GM18502 (cell line): ENCODE measurements at regions not wholly inside any gene's neighbourhood (a gene's known extent, or its start where the extent isn't known, plus 50 kb on each side); places are given as distances from the start of the nearest gene placed in this dataset.

Source experiments
- ATAC-seq: cut with Tn5 transposase; IDR thresholded peaks from one replicate; pipeline ENCODE4 v1.9.1; 2021; ENCODE audit warnings: mild to moderate bottlenecking; ENCODE audit not compliant: unreplicated experiment, poor library complexity

DNA sequence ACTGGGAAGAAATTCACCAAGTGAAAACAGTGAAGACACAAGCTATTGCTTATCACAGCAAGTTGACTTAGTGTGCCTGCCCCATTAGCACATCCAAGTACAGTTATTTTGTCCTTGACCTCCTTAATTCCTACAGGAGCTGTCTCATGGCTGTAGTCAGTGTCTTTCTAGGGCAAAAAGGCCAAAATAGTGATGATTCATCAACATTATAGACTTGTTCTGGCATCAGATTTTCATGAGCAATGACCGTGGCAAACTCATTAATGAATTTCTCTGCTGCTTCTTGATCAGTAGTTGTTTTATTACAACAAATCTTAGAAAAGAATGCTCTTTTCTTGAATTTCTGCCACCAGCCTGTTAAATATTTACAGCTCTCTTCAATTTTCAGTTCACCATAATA, 1169.3 kb upstream of the DDX18 start:
- no peak for ATAC-seq

DNA sequence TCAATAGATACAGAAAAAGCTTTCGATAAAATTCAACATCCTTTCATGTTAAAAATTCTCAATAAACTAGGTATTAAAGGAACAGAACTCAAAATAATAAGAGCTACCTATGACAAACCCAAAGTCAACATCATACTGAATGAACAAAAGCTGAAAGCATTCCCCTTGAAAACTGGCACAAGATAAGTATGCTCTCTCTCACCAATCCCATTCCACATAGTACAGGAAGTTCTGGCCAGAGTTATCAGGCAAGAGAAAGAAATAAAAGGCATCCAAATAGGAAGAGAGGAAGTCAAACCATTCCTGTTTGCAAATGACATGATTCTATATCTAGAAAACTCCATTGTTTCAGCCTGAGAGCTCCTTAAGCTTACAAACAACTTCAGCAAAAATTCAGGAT, 1145.8 kb upstream of the DDX18 start:
- ATAC-seq, result no peak

DNA sequence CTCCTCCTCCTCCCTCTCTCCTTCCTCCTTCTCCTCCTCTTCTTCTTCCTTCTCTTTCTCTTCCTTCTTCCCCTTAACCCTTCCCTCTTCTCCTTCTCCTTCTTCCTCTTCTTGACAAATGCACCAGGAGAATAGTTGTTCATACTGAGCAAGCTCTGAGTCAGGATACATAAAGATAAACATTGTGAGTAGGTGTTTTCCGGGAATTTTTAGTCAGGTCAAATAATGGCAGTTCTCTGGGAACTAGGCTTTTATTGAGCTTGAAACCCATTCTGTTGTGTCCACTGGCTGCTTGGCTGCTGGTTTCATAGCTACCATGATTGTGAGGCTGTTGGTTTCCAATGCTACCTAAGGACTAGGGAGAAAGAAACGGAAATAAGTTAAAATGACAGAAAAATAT, 1144.7 kb upstream of the DDX18 start:
- ATAC-seq, result no peak

DNA sequence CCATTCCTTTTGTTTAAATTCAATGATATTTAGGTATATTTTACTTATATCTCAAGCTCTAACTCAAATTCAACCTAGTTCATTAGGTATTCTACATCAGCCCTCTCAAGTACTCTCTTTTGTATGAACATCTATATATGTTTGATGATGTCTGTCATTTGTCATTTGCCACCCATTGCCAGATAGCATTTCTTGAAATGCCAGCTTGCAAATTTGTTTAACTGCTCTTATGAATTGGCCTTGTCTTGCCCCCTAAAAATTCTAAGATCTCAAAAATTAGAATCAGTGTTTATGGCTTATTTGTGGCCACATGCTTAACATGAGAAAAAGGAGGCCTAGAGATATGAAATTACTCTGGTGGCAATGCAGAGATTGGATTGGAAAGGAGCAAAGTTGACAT, 1140.3 kb upstream of the DDX18 start:
- no peak for ATAC-seq

DNA sequence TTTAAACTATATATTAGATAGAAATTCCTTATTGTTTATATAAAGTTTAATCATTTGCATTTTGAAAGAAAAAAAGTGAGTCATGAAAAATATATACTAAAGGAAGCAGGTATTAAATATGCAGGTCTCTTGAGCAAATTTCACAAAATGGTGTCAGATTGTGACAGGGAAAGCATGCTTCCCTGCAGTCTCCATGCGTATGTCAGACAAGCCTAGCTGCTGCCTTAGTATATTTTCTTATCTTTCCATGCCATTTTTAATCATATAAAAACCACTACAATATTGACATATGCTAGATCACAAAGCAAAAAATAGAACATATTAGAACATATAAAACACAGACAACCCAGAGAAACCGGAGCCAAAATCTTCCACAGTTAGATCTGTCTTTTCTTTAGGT, 1137.7 kb upstream of the DDX18 start:
- no peak for ATAC-seq

DNA sequence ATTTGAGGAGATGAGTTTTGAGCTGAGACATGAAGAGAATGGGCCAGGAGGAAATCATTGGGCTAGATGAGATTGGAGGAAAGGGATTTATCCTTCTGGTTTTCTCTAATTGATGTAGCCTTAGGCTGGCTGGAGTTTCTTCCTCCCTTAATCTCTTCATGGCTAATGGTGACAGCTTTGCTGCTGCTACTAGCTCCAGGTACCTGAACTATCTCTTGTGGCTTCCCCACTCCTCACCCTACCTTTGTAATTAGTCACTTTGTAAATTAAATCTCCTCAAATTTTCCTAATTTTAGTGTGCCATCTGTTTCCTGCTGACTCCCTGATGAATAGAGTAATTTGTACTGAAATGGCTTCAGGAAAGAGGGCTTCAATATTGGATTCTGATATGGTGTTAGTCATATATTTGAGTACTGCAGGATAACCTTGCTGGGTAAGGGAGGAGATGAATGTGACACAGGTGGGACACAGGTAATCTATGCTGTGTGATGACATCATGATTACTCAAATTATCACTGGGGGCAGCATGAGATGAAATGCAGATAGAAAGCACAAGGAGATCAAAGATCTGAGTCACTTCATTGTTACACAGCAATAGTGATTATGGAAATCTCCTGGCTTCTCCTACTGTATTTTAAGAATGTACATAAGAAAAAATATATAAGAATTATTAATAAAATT, 1134.1 kb upstream of the DDX18 start:
- ATAC-seq, result no peak

DNA sequence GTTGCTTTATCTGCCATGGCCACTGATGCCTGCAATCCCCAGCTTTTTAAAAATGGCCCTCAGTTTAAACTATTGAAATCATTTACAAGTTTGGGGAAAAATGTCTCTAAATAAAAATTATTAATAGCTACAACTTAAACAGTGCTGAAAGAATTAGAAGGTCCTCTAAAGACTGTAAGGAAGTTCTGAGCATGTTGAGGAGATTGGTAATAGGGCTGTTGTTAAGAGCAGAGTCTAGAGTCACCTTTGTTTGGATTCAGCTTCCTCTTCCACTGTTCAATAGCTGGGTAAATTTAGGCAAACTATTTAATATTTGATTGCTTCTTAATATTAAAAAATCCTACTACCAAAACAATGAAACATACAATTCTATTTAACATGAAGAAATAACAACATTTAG, 1127.1 kb upstream of the DDX18 start:
- no peak for ATAC-seq

DNA sequence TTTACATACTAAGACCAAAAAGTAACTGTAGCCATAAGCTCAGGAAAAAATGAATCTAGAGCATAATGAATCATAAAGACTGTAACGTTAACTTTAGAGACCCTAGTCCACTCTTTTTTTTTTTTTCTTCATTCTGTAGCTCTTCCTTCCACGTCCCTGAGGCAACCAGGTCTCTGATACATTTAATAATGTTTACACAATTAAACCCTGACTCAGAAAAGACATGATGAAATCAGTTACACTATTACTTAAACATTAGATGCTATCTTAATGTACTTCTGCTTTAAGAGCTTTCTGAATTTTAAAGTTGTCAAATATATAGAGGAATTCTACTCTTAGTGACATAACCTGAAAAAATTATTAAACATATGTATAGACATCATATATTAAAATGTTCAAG, 1121.5 kb upstream of the DDX18 start:
- ATAC-seq, result no peak

DNA sequence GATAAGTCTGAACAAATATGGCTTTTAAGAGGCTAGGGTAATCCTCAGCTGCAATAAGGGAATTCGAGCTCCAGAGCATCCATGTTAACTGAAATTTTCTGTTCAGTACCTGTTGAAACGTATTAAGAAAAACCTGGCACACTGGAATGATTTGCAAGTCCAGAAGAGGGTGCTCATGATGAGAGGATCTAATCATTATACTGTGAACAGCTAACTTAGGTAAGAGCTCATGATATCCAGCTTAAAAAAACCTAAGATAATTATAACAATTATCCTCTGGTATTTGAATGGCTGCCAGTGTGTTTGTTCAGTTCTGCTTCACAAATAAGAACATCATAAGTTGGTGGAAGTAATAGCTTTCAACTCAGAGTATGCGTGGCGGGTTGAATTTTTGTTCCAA, 1118.3 kb upstream of the DDX18 start:
- ATAC-seq, result no peak

DNA sequence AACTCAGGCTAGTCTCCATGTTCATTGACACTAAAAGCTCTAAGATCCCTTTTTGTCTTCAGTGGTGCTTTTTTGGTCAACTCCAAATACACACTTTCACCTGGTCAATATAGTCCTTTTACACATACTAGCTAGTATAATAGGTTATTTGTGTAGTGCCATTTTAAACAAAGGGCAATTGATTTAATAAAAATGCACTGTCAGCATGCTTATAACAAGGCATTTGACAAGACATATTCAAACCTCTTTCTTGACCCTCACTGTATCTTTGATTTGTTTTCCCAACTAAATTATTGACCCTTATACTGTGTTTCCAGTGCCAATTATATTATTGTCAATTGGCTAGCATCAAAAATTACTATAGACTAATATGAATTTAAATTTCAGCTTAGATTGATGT, 1117.6 kb upstream of the DDX18 start:
- ATAC-seq, result no peak

DNA sequence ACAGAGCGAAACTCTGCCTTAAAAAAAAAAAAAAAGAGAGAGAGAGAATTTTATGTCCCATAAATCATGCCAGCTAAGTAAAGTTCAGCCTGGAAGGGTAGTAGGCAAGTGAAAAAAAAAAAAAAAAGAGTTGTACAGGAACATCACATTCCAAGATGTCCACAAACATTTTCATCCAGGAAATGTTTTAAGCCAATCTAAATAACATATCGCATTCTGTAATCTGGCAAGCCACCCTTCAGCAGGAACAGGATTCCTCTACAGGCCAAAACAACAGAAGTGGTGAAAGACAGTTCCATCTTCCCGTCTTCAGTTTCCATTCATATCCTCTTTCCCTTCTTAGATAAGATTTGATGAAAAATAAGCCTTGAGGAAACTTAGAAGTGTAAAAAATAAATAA, 1108.1 kb upstream of the DDX18 start:
- ATAC-seq, result no peak

DNA sequence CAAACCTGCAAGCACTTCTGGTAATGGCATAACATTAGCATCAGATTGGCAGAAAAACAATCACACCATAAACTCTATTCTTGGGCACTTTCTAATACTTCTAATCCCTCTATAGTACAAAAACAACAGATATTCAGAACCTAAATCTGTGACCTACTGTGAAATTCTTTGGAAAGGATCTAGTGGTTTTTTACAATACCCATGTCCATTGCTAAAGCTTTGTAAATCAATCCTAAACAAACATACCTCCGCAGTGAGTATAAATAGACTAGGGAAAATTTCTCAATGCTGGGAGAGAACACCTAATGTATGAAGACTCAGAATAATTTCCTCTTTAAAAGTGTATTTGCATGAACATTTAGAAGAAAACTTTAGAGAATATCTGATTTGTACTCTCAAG, 1098.5 kb upstream of the DDX18 start:
- ATAC-seq, result no peak

DNA sequence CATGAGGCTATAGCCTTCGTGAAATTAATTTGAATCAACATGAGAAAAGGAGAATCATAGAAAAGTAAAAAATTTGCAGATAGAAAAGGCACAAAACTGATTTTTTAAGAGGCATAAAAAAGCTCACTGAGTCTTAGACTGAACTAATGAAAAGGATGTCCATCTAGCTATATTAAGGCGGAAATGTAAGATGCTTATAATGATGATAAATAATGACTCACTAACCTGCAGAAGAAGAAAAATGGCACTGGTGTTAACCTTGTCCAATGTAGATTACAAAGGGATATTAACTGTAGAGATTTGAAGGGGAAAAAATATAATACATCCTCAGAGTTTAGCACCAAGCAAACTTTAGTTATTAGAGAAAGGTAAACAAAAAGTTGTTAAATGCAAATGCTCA, 1098.0 kb upstream of the DDX18 start:
- ATAC-seq, result no peak

DNA sequence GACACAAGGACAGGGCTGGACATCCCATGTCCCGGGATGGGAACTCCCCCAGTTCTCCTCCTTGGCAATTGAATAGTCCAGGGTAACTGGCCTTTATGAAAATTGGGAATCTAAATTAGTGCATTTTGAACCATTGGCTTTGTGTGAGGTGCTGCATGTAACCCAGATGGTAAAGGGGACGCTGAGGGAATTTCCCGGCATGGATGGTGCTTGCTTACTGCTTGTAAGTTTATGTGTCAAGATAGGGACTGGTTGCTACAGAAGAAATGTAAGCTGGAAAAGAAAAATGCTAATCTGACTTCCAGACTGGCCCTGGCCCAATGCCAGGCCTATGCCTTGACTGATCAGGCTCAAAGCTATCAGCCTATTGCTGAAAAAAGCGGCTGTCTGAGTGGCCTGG, 1096.7 kb upstream of the DDX18 start:
- no peak for ATAC-seq

DNA sequence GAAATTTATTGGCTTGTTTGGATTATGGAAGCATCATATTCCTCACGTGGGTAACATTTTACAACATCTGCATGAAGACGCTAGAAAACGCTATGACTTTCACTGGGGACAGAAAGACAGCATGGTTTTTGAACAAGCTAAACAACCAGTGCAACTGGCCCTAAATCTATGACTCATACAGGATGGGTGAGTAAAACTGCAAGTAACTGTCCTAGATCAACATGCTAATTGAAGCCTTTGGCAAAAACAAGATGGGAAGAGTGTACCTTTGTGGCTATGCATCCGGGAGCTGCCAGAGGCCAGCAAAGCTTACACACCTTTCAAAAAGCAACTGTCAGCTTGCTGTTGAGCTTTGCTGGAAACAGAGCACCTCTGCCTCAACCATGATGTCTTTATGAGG, 1096.0 kb upstream of the DDX18 start:
- no peak for ATAC-seq

DNA sequence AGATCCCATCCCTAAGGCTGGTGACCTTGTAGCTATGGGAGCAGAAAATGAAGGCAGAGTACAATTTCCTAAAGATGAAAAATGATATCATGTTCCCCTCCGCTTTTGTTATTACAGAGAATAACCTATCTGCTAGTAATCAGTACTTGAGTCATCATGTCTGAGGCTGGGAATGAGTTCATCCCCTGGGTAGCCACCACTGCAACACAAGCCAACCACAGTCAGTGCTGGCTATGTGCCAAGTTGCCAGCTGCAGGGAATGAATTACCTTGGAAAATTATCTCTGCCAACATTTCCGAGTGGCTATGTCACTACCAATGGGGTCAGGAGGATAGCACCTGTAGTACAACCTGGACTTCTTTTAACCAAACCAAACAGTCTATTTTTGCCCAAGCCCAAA, 1094.7 kb upstream of the DDX18 start:
- no peak for ATAC-seq

DNA sequence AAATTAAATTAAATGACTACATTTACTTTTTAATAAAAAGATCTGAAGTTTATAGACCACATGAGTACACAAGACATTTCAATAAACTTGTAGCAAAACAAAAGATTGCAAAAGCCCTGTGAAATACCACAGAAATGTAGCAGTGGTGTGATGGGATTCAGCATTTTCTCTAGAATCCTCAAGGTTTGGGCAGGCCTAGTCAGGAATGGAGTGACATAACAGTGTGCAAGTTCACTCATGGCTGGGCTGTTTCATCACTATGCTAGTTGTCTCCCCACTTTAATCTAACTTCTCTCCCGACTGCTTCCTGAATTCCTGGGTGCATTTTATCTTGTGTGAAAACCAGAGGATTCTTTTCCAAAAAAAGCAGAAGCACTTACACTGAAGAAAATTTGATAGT, 1089.9 kb upstream of the DDX18 start:
- no peak for ATAC-seq

DNA sequence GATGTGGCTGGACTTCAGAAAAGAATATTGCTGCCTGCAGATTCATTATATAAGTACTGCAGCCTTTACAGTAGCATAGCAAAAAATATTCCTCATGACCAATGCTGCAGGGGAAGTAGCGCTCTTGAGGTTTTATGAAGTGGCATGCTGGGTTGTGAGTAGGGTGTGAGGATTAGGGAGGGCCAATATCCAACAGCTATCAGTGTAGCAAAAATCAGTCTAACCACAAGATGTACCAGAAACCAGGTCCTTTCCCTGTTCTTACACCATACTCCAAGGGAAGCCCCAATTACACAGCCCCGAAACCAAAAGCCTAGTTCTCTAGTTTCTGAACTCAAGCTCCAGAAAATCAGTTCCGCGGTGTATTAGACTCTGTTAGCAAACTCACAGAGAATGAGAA, 1082.2 kb upstream of the DDX18 start:
- no peak for ATAC-seq

DNA sequence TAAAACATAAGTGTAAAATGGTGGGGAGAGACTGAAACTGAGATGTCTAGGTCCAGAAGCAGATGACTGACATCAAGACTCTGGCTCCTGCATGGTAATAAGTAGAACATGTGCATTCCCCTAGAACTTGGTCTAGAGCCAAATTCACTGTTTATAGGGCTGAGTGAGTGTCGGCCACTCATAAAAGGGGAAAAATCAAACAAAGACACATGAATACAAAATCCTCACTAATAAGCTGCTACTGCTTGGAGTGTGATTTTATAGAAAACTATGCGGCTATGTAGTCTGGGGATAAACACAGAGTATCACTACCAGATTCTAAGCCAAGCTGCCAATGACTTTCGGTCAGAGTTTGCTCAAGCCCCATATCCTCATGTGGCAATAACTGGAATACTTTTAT, 1080.8 kb upstream of the DDX18 start:
- ATAC-seq, result no peak

DNA sequence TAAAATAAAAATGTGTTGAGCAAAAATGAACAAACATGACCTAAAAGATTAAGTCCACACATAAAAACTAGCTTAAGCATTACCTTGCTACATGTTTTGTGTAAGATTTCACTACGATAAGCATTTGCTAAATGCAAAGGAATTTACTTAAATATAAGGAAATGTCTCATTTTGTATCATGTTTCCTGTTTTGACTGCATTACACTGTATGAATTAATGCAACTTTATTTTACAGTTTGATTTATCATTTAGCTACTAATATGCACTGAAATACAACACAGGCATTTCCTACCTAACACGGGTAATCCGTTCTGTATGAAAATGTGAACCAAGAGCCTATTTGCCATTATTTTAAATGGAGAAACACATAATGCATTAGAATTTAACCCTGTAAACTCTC, 1076.5 kb upstream of the DDX18 start:
- no peak for ATAC-seq

DNA sequence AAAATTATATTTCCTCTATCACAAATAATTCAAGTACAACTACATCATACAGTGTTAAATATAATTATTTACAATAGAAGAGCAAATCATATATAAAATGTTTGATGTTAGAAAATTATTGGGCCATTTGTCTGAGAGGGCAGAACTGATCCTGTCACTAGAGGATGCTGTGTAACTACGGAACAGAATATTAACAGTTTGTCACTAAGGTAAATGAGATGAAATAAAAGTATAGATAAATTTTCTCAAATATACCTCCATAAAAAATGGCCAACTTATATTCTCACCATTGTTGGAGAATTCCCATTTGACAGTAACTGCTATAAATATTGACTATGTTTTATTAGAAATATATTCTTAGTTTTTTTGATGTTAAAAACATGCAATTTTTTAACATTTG, 1067.4 kb upstream of the DDX18 start:
- no peak for ATAC-seq

DNA sequence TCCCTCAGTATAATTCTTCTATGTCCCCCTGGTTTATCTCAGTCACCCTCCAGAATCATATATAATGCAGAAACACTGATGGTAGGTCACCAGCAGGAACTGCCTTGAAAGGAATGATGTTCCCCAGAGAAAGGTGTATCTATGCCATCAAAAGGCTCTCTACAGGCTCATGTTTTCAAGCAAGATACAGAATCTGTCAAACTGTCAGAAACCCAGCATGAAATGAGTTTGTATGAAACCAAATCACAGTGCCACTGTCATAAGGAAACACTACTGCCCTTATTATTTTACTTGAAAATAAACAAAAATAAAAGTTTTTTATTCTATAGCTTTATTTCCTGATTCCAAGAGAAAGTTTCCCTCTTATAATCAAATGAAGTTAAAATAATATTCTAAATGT, 1064.5 kb upstream of the DDX18 start:
- ATAC-seq, result no peak
